Spleen (tissue), 7 donors: ENCODE measurements at regions not wholly inside any gene's neighbourhood (a gene's known extent, or its start where the extent isn't known, plus 50 kb on each side); places are given as distances from the start of the nearest gene placed in this dataset.

Experiments used
- POLR2A ChIP-seq, 3 donors: fragments of 450-650 bp; IDR thresholded peaks; one replicate each; pipeline ENCODE4 v1.5.1; 2017; ENCODE audit warnings: antibody characterized with exemption in 3 of 3, mild to moderate bottlenecking in 1 of 3
- TF ChIP-seq, protein P1 (sequence below), 11 experiments: fragments of 200-600 bp in 7 of 11; fragments of 450-650 bp in 4 of 11; sonication (generic) in 4 of 11; IDR thresholded peaks in 8 of 11; conservative IDR thresholded peaks in 3 of 11; 1 replicate in 7 of 11; 2 replicates in 4 of 11; pipeline versions ENCODE4 v1.4.0 to v1.8.0; 2016 to 2021; ENCODE audit warnings: antibody characterized with exemption in 11 of 11, inconsistent platforms in 4 of 11, mild to moderate bottlenecking in 1 of 11
- donor health status: DM: no; HTN: no; CAD: no; lungs with moderate emphysema.
- donor health status: DM: no; HTN: no; CAD: no.
- donor health status: DM: no; HTN: no; CAD: no.

- TF ChIP-seq, protein P1, sequence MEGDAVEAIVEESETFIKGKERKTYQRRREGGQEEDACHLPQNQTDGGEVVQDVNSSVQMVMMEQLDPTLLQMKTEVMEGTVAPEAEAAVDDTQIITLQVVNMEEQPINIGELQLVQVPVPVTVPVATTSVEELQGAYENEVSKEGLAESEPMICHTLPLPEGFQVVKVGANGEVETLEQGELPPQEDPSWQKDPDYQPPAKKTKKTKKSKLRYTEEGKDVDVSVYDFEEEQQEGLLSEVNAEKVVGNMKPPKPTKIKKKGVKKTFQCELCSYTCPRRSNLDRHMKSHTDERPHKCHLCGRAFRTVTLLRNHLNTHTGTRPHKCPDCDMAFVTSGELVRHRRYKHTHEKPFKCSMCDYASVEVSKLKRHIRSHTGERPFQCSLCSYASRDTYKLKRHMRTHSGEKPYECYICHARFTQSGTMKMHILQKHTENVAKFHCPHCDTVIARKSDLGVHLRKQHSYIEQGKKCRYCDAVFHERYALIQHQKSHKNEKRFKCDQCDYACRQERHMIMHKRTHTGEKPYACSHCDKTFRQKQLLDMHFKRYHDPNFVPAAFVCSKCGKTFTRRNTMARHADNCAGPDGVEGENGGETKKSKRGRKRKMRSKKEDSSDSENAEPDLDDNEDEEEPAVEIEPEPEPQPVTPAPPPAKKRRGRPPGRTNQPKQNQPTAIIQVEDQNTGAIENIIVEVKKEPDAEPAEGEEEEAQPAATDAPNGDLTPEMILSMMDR (IDR thresholded peaks at IDR 0.05 in 8 of 11, conservative IDR thresholded peaks at IDR 0.05 in 3 of 11) = no peak
- TF ChIP-seq POLR2A (IDR thresholded peaks at IDR 0.05) = no peak
Measured at GRCh38 chr7:96819111-96819700, 109.6 kb upstream of the SEM1 start.
